Stimulated activated naive CD8-positive, alpha-beta T cell treated with anti-CD3 and anti-CD28 coated beads, Interleukin-15, amount 100 ng/mL, for 72 hours (primary cell): ENCODE measurements at regions not wholly inside any gene's neighbourhood (a gene's known extent, or its start where the extent isn't known, plus 50 kb on each side); places are given as distances from the start of the nearest gene placed in this dataset.

ENCODE experiments used
- ATAC-seq: fragments of 150-1000 bp; cut with Tn5 transposase; 2 replicates; pipeline ENCODE4 v1.10.0; 2021; ENCODE audit warnings: mild to moderate bottlenecking, moderate library complexity
- DNase-seq, 2 donors: peaks; one replicate each; pipeline ENCODE4 v3.0.0; 2021 to 2022
- H3K27ac Mint-ChIP-seq, 2 donors: one replicate each; pipeline ENCODE4 v1.8.0; 2022; ENCODE audit warnings: mild to moderate bottlenecking in 2 of 2, mixed read lengths in 2 of 2, moderate library complexity in 2 of 2
- H3K27me3 Mint-ChIP-seq: one replicate; pipeline ENCODE4 v1.8.0; 2022; ENCODE audit warnings: mixed read lengths
- H3K4me1 Mint-ChIP-seq: one replicate; pipeline ENCODE4 v1.8.0; 2022; ENCODE audit warnings: mild to moderate bottlenecking, mixed read lengths
- H3K4me3 Mint-ChIP-seq, 2 donors: one replicate each; pipeline ENCODE4 v1.8.0; 2022; ENCODE audit warnings: mild to moderate bottlenecking in 2 of 2, mixed read lengths in 2 of 2, moderate library complexity in 1 of 2
- H3K9me3 Mint-ChIP-seq, 2 donors: one replicate each; pipeline ENCODE4 v1.8.0; 2022; ENCODE audit warnings: mixed read lengths in 2 of 2

DNA sequence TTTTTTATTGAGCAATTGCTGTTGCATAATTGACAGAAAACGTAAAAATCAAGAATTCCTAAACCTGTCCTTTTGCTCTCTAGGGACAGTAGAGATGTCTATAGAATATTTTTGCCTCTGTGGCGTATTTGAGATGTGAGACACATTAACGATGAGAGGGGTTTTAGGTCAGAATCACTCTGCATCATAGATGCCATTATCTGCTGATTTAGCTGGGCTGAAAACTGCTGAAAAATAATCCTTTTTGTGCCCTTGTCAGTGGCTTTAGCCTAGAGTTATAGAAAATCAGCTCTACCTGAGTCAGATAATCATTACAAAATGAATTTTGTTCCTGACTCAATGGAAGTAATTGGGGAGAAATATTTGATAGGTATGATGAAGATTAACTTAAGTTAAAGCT is 767.8 kb upstream of the TENM3 start:
- H3K4me1 Mint-ChIP-seq, result no peaks in the 10 kb centered on the region
- H3K9me3 Mint-ChIP-seq, result no peaks in the 10 kb centered on the region
- H3K27ac Mint-ChIP-seq, result no peak overlapping the region
- ATAC-seq (no peak), DNase-seq (no peak)
- no peaks in the 10 kb centered on the region for H3K27me3 Mint-ChIP-seq
- H3K4me3 Mint-ChIP-seq, result no peak overlapping the region

DNA sequence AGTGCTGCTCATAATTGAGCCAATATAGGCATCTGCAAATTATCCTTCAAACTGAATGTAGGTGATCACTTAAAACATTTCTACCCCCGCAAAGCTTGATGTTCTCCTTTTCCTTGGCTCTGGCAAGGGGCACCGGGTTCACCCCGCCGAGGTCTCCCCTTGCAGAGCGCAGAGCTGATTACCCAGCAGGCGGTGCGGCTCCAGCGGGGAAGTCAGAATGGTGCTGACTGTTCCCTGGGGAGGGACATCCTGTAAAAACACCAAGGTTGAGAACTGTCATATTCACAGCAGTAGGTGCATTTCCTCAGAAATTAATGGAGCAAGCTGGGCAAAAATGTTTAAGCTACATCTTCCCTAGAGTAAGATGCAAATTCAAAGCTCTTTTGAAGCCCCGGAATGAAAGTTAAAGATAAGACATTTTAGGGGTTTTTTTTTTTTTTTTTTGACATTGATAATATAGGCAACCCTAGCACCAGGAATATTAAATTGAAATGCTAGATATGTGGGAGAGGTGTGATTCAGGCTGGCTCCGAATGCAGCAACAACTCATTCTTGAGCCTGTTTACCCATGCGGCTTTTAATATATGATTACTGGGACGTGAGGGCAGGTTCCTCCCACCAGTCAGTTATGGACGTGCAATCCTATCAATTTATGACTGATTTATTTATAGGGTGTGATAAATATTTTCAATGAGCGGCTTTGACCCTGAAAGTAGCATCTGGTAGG is 767.3 kb upstream of the TENM3 start:
- Mint-ChIP-seq H3K4me3 (no peak overlapping the region), H3K27ac (no peak overlapping the region), H3K4me1 (no peaks in the 10 kb centered on the region), H3K9me3 (no peaks in the 10 kb centered on the region), H3K27me3 (no peaks in the 10 kb centered on the region)
- DNase-seq (no peak), ATAC-seq (no peak)

DNA sequence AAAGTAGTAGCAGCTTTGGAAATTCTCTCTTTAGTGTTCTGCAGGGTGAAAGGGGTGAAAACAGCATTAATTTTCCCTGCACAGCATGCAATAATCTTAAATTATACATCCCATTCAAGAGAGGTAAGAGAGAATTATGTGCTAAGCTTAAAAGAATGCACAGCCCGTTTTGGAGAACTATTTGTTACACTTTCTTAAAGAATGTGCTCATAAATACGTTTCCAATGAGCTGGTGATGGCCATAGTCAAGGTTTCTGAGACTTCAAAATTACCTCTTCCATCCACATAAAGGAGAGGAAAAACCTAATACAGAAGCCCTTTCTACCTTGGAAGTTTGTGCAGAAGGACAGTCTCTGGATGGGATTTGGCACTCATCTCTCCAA is 766.7 kb upstream of the TENM3 start:
- ATAC-seq, result no peak
- Mint-ChIP-seq H3K4me3 (no peak overlapping the region), H3K27me3 (no peaks in the 10 kb centered on the region), H3K9me3 (no peaks in the 10 kb centered on the region), H3K27ac (no peak overlapping the region), H3K4me1 (no peaks in the 10 kb centered on the region)
- DNase-seq, result no peak

DNA sequence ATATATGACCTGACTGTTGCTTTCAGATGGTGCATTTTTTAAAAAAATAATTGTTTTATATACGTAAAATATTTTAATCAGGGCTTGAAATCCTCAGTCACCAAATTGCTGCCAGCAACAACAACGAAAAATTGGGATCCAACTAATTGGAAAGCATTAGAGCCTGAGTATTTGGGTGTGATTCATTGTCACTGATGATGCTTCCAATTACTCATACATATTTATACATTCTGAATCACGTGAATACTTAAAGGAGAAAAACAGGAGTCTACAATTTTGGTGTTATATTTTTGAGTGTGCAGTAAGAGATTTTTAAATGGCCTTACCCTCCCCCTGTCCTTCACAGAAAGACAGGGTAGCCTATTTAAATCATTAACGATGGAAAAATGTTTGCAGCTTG is 765.6 kb upstream of the TENM3 start:
- ATAC-seq (no peak), DNase-seq (no peak)
- Mint-ChIP-seq H3K4me1 (no peaks in the 10 kb centered on the region), H3K27ac (no peak overlapping the region), H3K27me3 (no peaks in the 10 kb centered on the region), H3K4me3 (no peak overlapping the region), H3K9me3 (no peaks in the 10 kb centered on the region)

DNA sequence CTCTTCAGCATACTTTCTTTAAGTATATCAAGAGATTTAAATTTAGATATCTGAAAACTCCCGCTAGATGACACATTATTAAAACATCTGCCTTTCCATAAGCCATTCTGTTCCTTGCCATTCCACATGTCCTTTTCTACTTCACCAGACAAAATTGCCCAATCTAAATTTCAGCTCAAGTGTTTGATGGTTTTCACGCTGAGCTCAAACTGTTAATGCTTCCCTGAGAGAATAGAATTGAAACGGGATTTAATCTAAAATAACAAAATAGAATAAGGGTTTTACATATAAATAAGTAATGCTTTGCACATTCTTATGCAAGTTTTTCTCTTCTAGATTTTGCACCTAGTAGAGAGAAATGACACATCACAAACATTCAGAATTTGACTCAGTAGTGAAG is 764.5 kb upstream of the TENM3 start:
- no peaks in the 10 kb centered on the region for H3K27me3 Mint-ChIP-seq
- H3K4me1 Mint-ChIP-seq, result no peaks in the 10 kb centered on the region
- no peak for DNase-seq
- H3K9me3 Mint-ChIP-seq, result no peaks in the 10 kb centered on the region
- H3K27ac Mint-ChIP-seq, result no peak overlapping the region
- no peak for ATAC-seq
- no peak overlapping the region for H3K4me3 Mint-ChIP-seq

DNA sequence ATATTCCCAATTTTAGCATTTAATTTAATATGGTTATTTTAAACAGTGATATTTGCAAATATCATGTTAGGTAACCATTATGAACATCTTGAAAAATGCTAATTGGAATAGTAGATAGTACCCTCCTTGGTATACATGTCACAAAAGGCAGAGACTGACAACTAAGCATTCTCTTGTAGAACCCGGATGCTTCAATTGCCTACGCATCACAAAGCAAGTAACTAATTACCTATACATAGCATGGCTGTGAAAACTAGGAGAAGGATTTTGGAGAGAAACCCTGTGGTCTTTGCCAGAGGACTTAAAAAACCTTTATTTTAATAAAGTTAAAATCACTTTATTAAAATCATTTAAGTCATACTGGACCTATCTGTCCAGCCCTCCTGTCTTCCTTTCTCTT is 764.1 kb upstream of the TENM3 start:
- no peaks in the 10 kb centered on the region for H3K9me3 Mint-ChIP-seq
- no peaks in the 10 kb centered on the region for H3K4me1 Mint-ChIP-seq
- ATAC-seq, result no peak
- no peak overlapping the region for H3K4me3 Mint-ChIP-seq
- no peak overlapping the region for H3K27ac Mint-ChIP-seq
- no peaks in the 10 kb centered on the region for H3K27me3 Mint-ChIP-seq
- no peak for DNase-seq

DNA sequence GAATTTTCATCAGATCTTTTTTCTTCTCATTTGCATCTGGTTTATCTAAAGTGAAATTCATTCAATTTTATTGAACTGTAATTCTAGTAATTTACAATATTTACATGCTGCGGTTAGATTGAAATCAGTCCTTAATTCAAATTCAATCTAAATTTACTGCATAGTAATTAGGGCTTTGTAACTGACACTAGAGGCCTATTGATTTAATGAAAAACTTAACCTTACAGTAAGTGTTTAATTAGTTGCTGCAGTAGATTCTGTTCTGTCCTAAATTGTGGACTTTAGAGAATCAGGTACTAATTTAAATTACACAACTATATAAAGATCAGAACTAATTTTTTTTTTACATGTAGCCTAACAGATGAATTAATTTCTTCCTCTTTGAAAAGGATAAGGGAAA is 758.8 kb upstream of the TENM3 start:
- Mint-ChIP-seq H3K27me3 (no peaks in the 10 kb centered on the region), H3K27ac (no peak overlapping the region), H3K4me3 (no peak overlapping the region), H3K9me3 (no peaks in the 10 kb centered on the region), H3K4me1 (no peaks in the 10 kb centered on the region)
- no peak for ATAC-seq
- DNase-seq, result no peak

DNA sequence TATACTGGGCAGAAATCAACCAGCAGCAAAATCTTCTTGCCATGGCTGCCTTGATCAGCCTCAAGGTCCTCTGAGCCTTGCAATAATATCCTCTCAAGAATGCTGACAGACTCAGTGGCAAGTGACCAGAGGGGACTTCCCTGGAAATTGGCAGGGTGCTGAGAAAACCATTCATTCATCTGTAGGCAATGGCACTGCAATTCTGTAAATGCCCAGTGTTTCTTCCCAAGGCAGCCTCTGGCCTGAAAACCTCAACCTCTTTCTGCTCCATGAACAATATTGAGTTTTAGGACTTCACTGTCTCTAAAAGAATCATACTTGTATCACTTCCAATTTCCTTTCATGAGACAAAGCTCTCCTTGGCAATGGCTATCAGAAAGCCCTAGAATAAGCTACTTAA is 754.3 kb upstream of the TENM3 start:
- ATAC-seq, result no peak
- Mint-ChIP-seq H3K4me1 (no peaks in the 10 kb centered on the region), H3K9me3 (no peaks in the 10 kb centered on the region), H3K27me3 (no peaks in the 10 kb centered on the region), H3K27ac (no peak overlapping the region), H3K4me3 (no peak overlapping the region)
- DNase-seq, result no peak

DNA sequence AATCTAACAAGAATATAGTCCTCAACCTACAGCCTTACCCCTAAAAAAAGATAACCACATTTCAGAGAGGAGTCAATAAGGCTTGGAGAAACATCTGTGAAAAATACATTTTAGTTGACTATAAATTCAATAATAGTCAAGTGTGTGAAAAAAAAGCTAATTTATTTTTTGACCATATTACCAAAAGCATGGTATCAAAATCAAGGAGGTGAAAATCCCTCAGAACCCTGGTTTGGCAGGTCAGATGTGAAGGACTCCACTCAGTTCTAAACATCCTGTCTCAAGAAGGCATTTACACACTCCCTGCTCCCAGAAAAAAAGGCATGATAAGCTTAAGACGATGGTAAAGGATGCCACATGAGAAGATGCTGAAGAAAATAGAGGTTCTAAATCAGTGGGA is 745.1 kb upstream of the TENM3 start:
- no peaks in the 10 kb centered on the region for H3K27me3 Mint-ChIP-seq
- peaks cover 5 to 10% of the 10 kb centered on the region in 2 donors for H3K9me3 Mint-ChIP-seq
- H3K4me1 Mint-ChIP-seq, result no peaks in the 10 kb centered on the region
- H3K27ac Mint-ChIP-seq, result no peak overlapping the region
- DNase-seq (no peak), ATAC-seq (no peak)
- H3K4me3 Mint-ChIP-seq, result no peak overlapping the region

DNA sequence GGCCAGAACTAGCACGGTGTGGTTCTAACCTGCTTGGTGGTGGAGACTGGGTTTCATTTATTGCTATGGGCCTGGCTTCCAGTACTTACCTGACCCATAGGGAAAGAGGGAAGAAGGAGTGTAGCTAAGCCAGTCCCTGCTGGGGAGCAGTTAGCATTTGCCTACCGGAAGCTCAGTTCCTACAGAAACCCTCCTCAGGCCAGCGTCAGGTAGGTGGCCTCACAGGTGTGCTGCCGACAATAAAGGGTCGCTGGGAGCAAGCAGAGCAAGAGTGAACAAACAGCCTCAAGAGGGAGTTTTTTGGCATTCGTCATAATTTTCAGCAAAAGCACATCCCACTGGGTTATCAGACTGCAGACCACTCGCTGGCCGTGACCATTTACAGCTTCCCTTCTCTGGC is 740.6 kb upstream of the TENM3 start:
- ATAC-seq, result no peak
- no peak for DNase-seq
- Mint-ChIP-seq H3K4me1 (no peaks in the 10 kb centered on the region), H3K9me3 (peaks cover 0 to 10% of the 10 kb centered on the region in 2 donors), H3K4me3 (no peak overlapping the region), H3K27ac (no peak overlapping the region), H3K27me3 (no peaks in the 10 kb centered on the region)

DNA sequence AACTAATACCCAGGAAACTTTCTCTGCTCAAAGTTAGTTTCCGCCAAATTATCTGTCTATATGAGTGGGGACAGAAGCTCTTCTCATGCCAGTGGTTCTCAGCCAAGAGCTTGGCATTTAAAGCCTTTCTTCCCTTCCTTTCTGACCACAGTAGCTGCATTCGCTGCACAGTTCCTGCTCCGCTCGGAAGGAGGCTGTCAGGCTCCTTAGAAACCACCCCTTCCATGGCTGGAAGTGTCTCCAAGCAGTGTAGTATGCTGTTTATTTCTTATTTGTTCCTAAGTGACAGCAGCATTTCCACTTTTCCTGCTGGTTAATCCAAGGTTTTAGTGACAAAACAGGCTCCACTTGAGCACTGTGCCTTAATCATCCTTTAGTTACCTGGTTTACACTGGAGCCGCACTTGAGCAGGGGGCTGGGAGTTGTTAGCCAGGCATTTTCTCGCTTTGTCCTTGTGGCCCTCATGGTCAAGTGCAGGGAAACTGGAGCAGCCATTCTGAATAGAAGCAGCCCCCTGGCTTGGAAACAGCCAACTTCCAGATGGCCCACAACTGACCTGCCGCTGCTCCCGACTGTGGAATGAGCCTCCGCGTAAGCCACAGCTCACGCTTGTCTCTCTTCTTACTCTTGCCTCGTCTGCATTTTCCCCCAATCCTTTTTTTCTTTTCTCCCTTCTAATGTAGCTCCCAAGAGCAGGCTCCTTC is 739.4 kb upstream of the TENM3 start:
- no peak for ATAC-seq
- H3K4me3 Mint-ChIP-seq, result no peak overlapping the region

DNA sequence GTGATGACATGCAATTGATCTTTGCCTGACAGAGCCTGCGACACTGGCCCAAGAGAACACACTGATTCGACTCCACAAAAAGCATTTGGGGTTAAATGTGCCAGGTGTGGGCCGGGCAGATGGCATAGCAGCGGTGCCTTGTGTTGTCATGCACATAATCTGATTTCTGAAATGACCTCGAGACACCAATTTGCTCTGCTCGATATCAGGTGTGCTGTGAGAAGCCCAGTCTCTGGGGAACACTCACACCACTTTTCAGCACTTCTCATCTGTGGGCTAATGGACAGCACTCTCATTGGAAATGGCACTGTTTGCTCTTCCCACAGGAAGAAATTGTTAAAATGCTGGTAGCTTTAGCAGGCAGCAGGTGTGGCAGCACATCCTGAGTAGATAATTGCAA is 738.3 kb upstream of the TENM3 start:
- H3K4me3 Mint-ChIP-seq, result no peak overlapping the region
- no peaks in the 10 kb centered on the region for H3K27me3 Mint-ChIP-seq
- no peaks in the 10 kb centered on the region for H3K4me1 Mint-ChIP-seq
- DNase-seq (no peak), ATAC-seq (no peak)
- no peak overlapping the region for H3K27ac Mint-ChIP-seq
- H3K9me3 Mint-ChIP-seq, result peaks cover 0 to 10% of the 10 kb centered on the region in 2 donors

More for the DNA sequence above, 739.4 kb upstream of the TENM3 start:
- no peak overlapping the region for H3K27ac Mint-ChIP-seq
- DNase-seq, result no peak
- no peaks in the 10 kb centered on the region for H3K27me3 Mint-ChIP-seq
- H3K4me1 Mint-ChIP-seq, result no peaks in the 10 kb centered on the region
- H3K9me3 Mint-ChIP-seq, result peaks cover 0 to 10% of the 10 kb centered on the region in 2 donors

DNA sequence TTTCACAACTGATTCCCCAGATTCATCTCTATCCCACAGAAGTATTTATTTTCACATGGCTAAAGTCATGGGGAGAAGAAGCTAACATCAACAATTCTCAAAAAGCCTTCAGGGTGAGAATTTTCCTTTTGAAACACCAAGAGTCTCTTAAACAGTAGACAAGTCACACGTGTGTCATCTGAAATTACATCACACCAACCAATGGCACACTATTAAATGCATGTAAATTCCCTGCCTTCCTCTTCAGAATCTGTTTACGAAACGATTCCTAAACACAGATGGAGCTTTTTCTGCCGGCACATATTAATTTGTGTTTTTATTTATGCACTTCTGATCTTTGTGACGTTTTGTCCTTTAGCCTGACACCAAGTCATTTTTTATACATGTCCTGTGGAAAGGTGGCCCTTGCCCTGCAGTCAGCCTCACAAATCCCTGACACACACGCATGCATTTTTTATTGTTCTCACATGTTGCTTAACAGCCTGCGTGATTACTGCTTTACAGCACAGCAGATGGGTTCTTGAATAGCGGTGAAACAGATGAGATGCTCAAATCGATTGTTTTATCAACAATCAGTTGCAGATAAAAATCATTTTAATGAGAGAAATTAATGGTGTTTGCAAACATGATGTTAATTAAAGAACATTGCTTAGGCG is 735.9 kb upstream of the TENM3 start:
- Mint-ChIP-seq H3K4me3 (no peak overlapping the region), H3K4me1 (no peaks in the 10 kb centered on the region), H3K27me3 (no peaks in the 10 kb centered on the region), H3K27ac (no peak overlapping the region), H3K9me3 (peaks cover 0 to 2% of the 10 kb centered on the region in 2 donors)
- no peak for DNase-seq
- ATAC-seq, result no peak

DNA sequence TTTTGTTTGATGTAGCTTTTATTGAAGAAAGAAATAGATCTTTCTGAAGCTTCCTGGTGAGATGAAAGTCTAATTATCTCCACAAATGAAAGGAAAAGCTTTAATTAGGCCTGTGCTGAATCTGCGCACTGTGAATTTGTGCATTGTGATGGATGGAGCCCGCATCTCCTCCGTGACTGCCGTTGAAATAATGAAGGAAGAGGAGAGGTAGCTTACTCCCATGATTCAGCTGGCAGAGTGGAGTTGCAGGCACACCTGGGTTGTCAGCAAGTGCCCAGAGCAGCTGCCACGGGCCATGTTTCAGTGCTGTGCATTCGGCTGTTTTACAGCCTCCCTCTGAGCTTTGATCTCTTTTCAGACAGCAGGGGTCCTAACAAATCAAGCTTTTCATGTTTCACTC is 735.3 kb upstream of the TENM3 start:
- no peaks in the 10 kb centered on the region for H3K27me3 Mint-ChIP-seq
- no peaks in the 10 kb centered on the region for H3K9me3 Mint-ChIP-seq
- H3K4me1 Mint-ChIP-seq, result no peaks in the 10 kb centered on the region
- ATAC-seq (no peak), DNase-seq (no peak)
- no peak overlapping the region for H3K27ac Mint-ChIP-seq
- H3K4me3 Mint-ChIP-seq, result no peak overlapping the region

DNA sequence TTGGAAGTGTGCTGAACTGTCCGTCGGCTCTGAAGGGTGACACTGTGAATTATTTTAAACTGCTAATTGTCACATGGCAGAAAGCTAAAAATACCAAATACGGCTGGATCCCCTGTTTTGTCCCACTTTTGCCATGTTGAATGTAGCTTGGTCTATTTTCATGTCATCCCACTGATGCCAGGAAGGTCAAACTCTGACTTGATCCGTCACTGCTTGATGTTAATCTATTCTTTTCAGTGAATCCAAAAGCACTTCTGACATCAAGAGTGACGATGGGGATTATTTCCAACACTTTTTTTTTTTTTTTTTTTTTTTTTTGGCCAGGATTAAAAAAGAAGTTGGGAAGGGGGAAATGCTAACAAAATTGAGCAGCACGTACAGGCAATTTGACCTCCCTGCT is 734.6 kb upstream of the TENM3 start:
- H3K4me3 Mint-ChIP-seq, result no peak overlapping the region
- no peak for ATAC-seq
- H3K27ac Mint-ChIP-seq, result no peak overlapping the region
- H3K9me3 Mint-ChIP-seq, result no peaks in the 10 kb centered on the region
- H3K27me3 Mint-ChIP-seq, result no peaks in the 10 kb centered on the region
- DNase-seq, result no peak
- no peaks in the 10 kb centered on the region for H3K4me1 Mint-ChIP-seq

DNA sequence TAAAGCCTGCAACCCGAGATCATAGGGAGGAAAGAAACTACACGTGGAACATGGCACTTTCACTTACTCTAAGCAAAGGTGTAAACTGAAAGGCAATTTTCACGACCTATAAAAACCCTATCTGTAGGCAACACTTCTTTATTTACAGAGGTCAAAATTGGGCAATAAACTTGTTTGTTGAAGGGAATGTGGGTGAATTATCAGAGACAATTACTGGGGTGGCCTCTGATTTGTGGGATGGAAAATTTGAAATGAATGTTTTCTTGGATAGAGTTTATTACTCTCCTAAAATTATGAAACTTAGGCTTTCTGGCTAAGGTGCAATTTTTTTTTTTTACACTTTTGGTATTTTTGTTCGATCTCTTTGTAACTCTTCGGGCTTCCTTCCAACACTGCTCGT is 734.1 kb upstream of the TENM3 start:
- Mint-ChIP-seq H3K27ac (no peak overlapping the region), H3K4me3 (no peak overlapping the region)
- no peak for ATAC-seq

More for the DNA sequence above, 734.1 kb upstream of the TENM3 start:
- no peak for DNase-seq
- H3K9me3 Mint-ChIP-seq, result no peaks in the 10 kb centered on the region
- H3K27me3 Mint-ChIP-seq, result no peaks in the 10 kb centered on the region
- no peaks in the 10 kb centered on the region for H3K4me1 Mint-ChIP-seq
